ENCODE measurements at regions not wholly inside any gene's neighbourhood (a gene's known extent, or its start where the extent isn't known, plus 50 kb on each side); places are given as distances from the start of the nearest gene placed in this dataset.

DNA sequence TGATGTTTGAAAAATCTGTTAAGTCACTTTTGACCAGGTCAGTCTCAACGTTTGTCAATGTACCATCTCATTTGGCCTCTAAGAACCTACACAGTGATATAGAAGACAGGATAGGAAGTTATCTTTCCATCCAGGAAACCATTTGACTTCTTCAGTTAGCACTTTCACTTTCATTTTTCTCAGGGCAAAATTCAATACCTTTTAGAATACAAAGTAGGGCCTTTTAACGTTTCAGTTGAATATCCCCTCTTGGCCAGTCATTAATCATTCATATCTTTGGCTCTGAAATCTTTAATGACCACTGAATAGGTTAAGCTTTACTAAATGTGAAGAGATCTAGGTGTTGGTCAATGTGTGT lies 101.1 kb upstream of the GNAQ start:
- TF ChIP-seq, protein P1, sequence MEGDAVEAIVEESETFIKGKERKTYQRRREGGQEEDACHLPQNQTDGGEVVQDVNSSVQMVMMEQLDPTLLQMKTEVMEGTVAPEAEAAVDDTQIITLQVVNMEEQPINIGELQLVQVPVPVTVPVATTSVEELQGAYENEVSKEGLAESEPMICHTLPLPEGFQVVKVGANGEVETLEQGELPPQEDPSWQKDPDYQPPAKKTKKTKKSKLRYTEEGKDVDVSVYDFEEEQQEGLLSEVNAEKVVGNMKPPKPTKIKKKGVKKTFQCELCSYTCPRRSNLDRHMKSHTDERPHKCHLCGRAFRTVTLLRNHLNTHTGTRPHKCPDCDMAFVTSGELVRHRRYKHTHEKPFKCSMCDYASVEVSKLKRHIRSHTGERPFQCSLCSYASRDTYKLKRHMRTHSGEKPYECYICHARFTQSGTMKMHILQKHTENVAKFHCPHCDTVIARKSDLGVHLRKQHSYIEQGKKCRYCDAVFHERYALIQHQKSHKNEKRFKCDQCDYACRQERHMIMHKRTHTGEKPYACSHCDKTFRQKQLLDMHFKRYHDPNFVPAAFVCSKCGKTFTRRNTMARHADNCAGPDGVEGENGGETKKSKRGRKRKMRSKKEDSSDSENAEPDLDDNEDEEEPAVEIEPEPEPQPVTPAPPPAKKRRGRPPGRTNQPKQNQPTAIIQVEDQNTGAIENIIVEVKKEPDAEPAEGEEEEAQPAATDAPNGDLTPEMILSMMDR (conservative IDR thresholded peaks at IDR 0.05 in 1 of 2, IDR thresholded peaks at IDR 0.05 in 1 of 2; ENCODE audit: low read depth in 1 of 2, low read length in 2 of 2), result no peak
- TF ChIP-seq EZH2 (IDR thresholded peaks at IDR 0.05; ENCODE audit: low read length, missing control alignments), result no peak
